Kidney epithelial cell (primary cell): ENCODE measurements at regions not wholly inside any gene's neighbourhood (a gene's known extent, or its start where the extent isn't known, plus 50 kb on each side); places are given as distances from the start of the nearest gene placed in this dataset.

Source experiments
- DNase-seq: peaks from one replicate; pipeline ENCODE4 v3.0.0-alpha.2; 2010; ENCODE audit warnings: low read depth
- H3K27me3 ChIP-seq: 2 replicates; pipeline ENCODE4 v1.6.0; 2011; ENCODE audit warnings: low read length; ENCODE audit not compliant: control insufficient read depth, insufficient read depth
- H3K36me3 ChIP-seq: 2 replicates; pipeline ENCODE4 v1.5.1; 2011; ENCODE audit warnings: low read length; ENCODE audit not compliant: control insufficient read depth, insufficient read depth
- H3K4me3 ChIP-seq: 2 replicates; pipeline ENCODE4 v1.5.1; 2011; ENCODE audit warnings: low read depth, mild to moderate bottlenecking, control low read depth, low read length
- CTCF ChIP-seq: IDR thresholded peaks from 2 replicates; pipeline ENCODE4 v1.5.1; 2011; ENCODE audit warnings: mild to moderate bottlenecking, moderate library complexity, low read length, control low read depth, inconsistent platforms; ENCODE audit not compliant: insufficient read depth, poor library complexity, severe bottlenecking

- Histone ChIP-seq H3K4me3 (no peak overlapping the region), H3K36me3 (no peaks in the 10 kb centered on the region), H3K27me3 (peaks cover 20% of the 10 kb centered on the region)
- DNase-seq: no peak
- no peak for TF ChIP-seq CTCF
Measured at GRCh38 chr9:84141741-84142370, 161.3 kb downstream of the RMI1 start.

GRCh38 chr9:84145031-84145430 lies 164.4 kb downstream of the RMI1 start:
- TF ChIP-seq CTCF: no peak
- H3K27me3 ChIP-seq: peaks cover 19% of the 10 kb centered on the region
- no peak overlapping the region for H3K4me3 ChIP-seq
- no peaks in the 10 kb centered on the region for H3K36me3 ChIP-seq
- DNase-seq: no peak

- TF ChIP-seq CTCF: no peak
- no peak overlapping the region for H3K4me3 ChIP-seq
- H3K36me3 ChIP-seq: no peaks in the 10 kb centered on the region
- no peak for DNase-seq
- H3K27me3 ChIP-seq: peaks cover 12% of the 10 kb centered on the region
Measured at GRCh38 chr9:84145780-84146179, 165.2 kb downstream of the RMI1 start.

- Histone ChIP-seq H3K27me3 (peaks cover 7% of the 10 kb centered on the region), H3K36me3 (no peaks in the 10 kb centered on the region), H3K4me3 (no peak overlapping the region)
- no peak for DNase-seq
- no peak for TF ChIP-seq CTCF
Measured at GRCh38 chr9:84146893-84147710, 166.5 kb downstream of the RMI1 start.

- no peak for TF ChIP-seq CTCF
- no peaks in the 10 kb centered on the region for H3K36me3 ChIP-seq
- DNase-seq: no peak
- no peak overlapping the region for H3K4me3 ChIP-seq
- H3K27me3 ChIP-seq: no peaks in the 10 kb centered on the region
Measured at GRCh38 chr9:84151236-84151635, 170.6 kb downstream of the RMI1 start.
